ENCODE measurements at regions not wholly inside any gene's neighbourhood (a gene's known extent, or its start where the extent isn't known, plus 50 kb on each side); places are given as distances from the start of the nearest gene placed in this dataset.

DNA sequence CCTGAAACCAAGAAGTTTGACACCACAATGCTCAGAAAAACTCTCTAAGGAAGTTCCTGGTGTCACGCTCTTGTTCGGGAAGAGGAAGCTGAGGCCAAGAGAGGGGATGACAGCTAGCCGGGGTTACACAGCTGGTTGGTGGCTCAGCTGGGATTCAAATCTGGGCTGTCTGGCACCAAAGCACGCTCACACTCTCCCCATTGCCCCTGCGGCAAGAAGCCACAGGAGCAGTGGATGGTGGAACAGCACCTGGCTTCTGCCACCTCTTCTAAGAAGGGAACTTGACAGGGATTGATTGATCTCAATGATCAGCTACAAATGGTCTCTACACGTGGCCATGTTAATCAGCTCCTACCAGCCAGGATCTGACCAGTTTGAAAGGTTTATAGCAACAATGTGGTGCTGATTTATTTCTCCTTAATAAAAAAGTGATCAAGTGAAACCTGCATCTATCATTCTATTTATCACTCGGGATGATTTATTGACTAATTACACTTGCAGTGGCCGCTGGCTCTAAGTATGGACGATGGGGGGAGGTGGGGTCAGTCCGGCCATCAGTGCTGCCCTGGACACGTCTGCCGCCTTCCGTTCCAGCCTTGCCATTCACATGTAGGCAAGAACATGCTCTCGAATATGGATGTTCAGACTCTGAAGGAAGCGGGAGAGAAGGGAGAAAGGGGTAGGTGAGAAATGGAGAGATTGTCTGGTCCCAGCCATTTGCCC, 71.9 kb upstream of the TOP1 start:
- Mint-ChIP-seq H3K27me3 (peaks cover 11% of the 10 kb centered on the region), H3K4me3 (ENCODE audit: low read depth) (no peak overlapping the region), H3K4me1 (ENCODE audit: low read depth) (peaks cover 10% of the 10 kb centered on the region), H3K9me3 (ENCODE audit: low read depth) (no peaks in the 10 kb centered on the region), H3K27ac (no peak overlapping the region), H3K36me3 (ENCODE audit: insufficient read depth) (no peaks in the 10 kb centered on the region)
- TF ChIP-seq, protein P1, sequence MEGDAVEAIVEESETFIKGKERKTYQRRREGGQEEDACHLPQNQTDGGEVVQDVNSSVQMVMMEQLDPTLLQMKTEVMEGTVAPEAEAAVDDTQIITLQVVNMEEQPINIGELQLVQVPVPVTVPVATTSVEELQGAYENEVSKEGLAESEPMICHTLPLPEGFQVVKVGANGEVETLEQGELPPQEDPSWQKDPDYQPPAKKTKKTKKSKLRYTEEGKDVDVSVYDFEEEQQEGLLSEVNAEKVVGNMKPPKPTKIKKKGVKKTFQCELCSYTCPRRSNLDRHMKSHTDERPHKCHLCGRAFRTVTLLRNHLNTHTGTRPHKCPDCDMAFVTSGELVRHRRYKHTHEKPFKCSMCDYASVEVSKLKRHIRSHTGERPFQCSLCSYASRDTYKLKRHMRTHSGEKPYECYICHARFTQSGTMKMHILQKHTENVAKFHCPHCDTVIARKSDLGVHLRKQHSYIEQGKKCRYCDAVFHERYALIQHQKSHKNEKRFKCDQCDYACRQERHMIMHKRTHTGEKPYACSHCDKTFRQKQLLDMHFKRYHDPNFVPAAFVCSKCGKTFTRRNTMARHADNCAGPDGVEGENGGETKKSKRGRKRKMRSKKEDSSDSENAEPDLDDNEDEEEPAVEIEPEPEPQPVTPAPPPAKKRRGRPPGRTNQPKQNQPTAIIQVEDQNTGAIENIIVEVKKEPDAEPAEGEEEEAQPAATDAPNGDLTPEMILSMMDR (IDR thresholded peaks at IDR 0.05; ENCODE audit: unreplicated experiment) = no peak
- no peak for DNase-seq (ENCODE audit: low spot score, unreplicated experiment)

DNA sequence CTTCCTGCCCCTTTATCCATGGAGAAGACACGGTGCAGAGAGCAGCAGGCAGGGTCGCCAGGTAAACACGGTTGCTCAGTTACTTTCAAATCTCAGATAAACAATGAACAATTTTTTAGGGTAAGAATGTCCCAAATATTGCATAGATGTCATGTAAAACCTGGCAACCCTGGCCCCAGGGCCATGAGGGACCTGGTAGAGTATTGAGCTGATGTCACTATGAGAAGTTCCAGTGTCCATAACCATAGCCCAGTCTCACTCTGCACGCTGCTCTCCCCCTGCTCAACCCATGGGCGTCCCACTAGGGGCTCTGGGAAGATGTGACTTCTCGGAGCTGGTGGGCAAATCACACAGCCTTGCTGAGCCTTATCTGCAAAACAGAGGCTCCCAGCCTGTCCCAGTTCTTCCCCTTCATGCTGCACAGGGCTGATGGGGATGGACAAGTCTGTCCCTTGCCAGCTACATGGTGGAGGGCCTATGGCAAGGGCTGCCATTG, 71.3 kb upstream of the TOP1 start:
- no peak overlapping the region for H3K27ac Mint-ChIP-seq
- peaks cover 10% of the 10 kb centered on the region for H3K4me1 Mint-ChIP-seq (ENCODE audit: low read depth)
- no peak overlapping the region for H3K4me3 Mint-ChIP-seq (ENCODE audit: low read depth)
- no peaks in the 10 kb centered on the region for H3K36me3 Mint-ChIP-seq (ENCODE audit: insufficient read depth)
- H3K27me3 Mint-ChIP-seq = peaks cover 7% of the 10 kb centered on the region
- TF ChIP-seq, protein P1 (IDR thresholded peaks at IDR 0.05; ENCODE audit: unreplicated experiment) = no peak
- no peak for DNase-seq (ENCODE audit: low spot score, unreplicated experiment)
- no peaks in the 10 kb centered on the region for H3K9me3 Mint-ChIP-seq (ENCODE audit: low read depth)

DNA sequence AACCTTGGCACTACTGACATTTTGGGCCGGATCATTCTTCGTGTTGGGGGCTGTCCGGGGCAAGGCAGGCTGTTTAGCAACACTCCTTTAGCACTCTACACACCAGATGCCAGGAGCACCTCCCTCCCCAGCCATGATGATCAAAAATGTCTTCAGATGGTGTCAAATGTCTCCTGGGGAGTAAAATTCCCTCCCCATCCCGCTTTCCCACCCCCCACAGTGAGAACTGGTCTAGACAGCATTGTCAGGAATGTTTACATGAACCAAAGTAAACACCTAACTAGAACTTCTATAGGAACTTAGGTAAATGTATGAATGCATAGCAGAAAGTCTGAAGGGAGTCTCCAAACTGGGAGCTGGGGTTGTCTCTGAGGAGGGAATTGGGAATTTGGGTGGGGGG, 70.0 kb upstream of the TOP1 start:
- Mint-ChIP-seq H3K27ac (peak overlapping the region; percentile 62), H3K27me3 (peaks cover 4% of the 10 kb centered on the region), H3K9me3 (ENCODE audit: low read depth) (no peaks in the 10 kb centered on the region), H3K4me3 (ENCODE audit: low read depth) (no peak overlapping the region), H3K36me3 (ENCODE audit: insufficient read depth) (no peaks in the 10 kb centered on the region), H3K4me1 (ENCODE audit: low read depth) (peaks cover 10% of the 10 kb centered on the region)
- TF ChIP-seq, protein P1 (IDR thresholded peaks at IDR 0.05; ENCODE audit: unreplicated experiment) = no peak
- DNase-seq (ENCODE audit: low spot score, unreplicated experiment) = no peak

DNA sequence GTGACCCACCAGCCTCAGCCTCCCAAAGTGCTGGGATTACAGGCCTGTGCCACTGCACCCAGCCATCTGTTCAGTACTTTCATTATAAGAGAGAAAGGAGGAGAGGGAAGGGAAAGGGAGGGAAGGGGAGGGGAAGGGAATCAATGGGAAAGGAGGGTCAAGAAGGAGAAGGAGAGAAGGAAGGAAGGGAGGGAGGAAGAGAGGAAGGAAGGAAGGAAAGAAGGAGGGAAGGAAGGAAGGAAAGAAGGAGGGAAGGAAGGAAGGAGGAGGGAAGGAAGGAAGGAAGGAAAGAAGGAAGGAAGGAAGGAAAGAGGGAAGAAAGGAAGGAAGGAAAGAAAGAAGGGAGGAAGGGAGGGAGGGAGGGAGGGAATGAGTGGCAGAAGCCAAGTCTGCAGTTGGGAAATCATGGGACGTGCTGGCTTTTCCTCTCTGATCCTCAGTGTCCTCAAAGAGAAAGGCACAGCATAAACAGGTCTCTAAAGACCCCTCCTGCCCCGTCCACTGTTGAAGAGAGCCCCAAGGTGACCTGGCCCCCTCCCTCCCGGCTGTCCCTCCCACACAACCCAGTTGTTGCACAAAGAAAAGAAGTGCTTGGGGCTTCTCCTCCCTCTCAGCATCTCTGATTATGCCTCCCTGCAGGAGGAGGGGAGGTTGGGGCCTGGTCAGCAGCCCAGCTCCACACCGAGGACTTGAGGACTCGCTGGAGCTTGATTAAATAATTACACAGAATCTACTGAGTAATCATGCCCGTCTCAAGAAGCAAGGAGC, 69.1 kb upstream of the TOP1 start:
- TF ChIP-seq, protein P1 (IDR thresholded peaks at IDR 0.05; ENCODE audit: unreplicated experiment) = no peak
- Mint-ChIP-seq H3K27me3 (peaks cover 4% of the 10 kb centered on the region), H3K4me3 (ENCODE audit: low read depth) (no peak overlapping the region), H3K4me1 (ENCODE audit: low read depth) (peaks cover 10% of the 10 kb centered on the region), H3K9me3 (ENCODE audit: low read depth) (no peaks in the 10 kb centered on the region), H3K27ac (no peak overlapping the region), H3K36me3 (ENCODE audit: insufficient read depth) (no peaks in the 10 kb centered on the region)
- no peak for DNase-seq (ENCODE audit: low spot score, unreplicated experiment)

DNA sequence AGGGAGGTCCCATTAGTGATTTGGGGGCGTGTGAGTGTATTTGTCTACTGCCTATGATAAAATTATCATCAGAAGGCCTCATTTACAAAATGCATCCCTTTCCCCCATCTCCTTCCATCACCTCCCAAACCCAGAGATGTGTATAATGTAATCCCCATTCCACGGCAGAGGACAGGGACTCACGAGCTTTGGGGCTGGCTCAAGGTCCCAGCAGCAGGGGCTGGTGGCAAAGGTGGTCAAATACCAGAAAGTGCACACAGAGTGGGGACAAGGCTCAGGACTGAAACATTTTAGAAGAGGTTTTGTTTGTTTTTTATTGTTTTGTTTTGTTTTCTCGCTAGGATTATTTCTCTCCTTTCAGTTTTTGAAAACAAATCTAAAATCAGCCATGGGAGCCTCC, 68.5 kb upstream of the TOP1 start:
- no peak overlapping the region for H3K27ac Mint-ChIP-seq
- no peaks in the 10 kb centered on the region for H3K36me3 Mint-ChIP-seq (ENCODE audit: insufficient read depth)
- no peak overlapping the region for H3K4me3 Mint-ChIP-seq (ENCODE audit: low read depth)
- DNase-seq (ENCODE audit: low spot score, unreplicated experiment) = no peak
- no peaks in the 10 kb centered on the region for H3K9me3 Mint-ChIP-seq (ENCODE audit: low read depth)
- TF ChIP-seq, protein P1 (IDR thresholded peaks at IDR 0.05; ENCODE audit: unreplicated experiment) = no peak
- H3K4me1 Mint-ChIP-seq (ENCODE audit: low read depth) = peaks cover 10% of the 10 kb centered on the region
- peaks cover 4% of the 10 kb centered on the region for H3K27me3 Mint-ChIP-seq
